GM12891 (cell line): ENCODE measurements at regions not wholly inside any gene's neighbourhood (a gene's known extent, or its start where the extent isn't known, plus 50 kb on each side); places are given as distances from the start of the nearest gene placed in this dataset.

Experiments
- POLR2A ChIP-seq: IDR thresholded peaks from 2 replicates; pipeline ENCODE4 v1.6.1; 2011; ENCODE audit warnings: low read depth, low read length, control low read depth
- POLR2AphosphoS5 ChIP-seq: IDR thresholded peaks from 2 replicates; pipeline ENCODE4 v1.6.1; 2011; ENCODE audit warnings: low read depth, low read length, control low read depth
- TAF1 ChIP-seq: IDR thresholded peaks from 2 replicates; pipeline ENCODE4 v1.6.1; 2011; ENCODE audit warnings: low read depth, low read length, control low read depth

DNA sequence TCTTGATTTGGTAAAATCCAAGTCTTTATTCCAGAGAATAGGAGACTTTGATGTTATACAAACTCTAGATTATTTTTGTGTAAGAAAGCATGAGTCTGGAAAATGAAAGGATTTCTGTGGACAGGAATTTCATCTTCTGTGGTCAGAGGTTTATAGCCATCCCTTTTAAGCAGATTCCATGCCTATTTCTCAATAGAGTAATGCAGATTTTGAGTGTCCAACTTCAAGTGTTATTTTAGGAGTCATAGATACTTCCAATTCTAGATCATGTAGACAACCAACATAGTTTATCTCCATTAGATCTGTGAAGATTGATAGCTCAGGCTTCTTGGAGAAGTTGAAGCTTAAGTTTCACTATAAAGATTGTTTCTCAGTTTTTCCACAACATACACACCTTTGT, 379.7 kb downstream of the PSAT1 start:
- TF ChIP-seq POLR2A (no peak), TAF1 (no peak), POLR2AphosphoS5 (no peak)
